AG04450 (cell line): ENCODE measurements at regions not wholly inside any gene's neighbourhood (a gene's known extent, or its start where the extent isn't known, plus 50 kb on each side); places are given as distances from the start of the nearest gene placed in this dataset.

Experiments used
- CTCF ChIA-PET: fragments of 300-600, 350-600 bp; formaldehyde crosslinking; extraction: SDS; loops from one replicate; lab custom pipeline; 2022; ENCODE audit warnings: antibody characterized with exemption, inconsistent platforms; lab: Charles Lee
- POLR2A ChIA-PET: fragments of 350-600 bp; formaldehyde crosslinking; extraction: SDS; loops from one replicate; lab custom pipeline; 2021; ENCODE audit warnings: antibody characterized with exemption, inconsistent platforms; lab: Yijun Ruan, JAX
- DNase-seq: peaks from one replicate; pipeline ENCODE4 v3.0.0-alpha.2; 2011; ENCODE audit warnings: low read depth, low spot score
- H3K27ac ChIP-seq: one replicate; pipeline ENCODE4 v1.5.1; 2012; ENCODE audit warnings: low read depth, low read length, control low read depth
- H3K27me3 ChIP-seq: one replicate; pipeline ENCODE4 v1.6.0; 2012; ENCODE audit warnings: low read length; ENCODE audit not compliant: control insufficient read depth, insufficient read depth
- H3K4me3 ChIP-seq: 2 replicates; pipeline ENCODE4 v1.5.1; 2011; ENCODE audit warnings: mild to moderate bottlenecking, low read depth, low read length, control low read depth
- H3K9me3 ChIP-seq: 2 replicates; pipeline ENCODE4 v1.5.1; 2012; ENCODE audit warnings: low read length; ENCODE audit not compliant: control insufficient read depth, insufficient read depth
- CTCF ChIP-seq: IDR thresholded peaks from 2 replicates; pipeline ENCODE4 v1.5.1; 2011; ENCODE audit warnings: low read depth, low read length, control low read depth, inconsistent platforms

- CTCF ChIA-PET: no interaction called here
- POLR2A ChIA-PET: no interaction called here
- no peaks in the 10 kb centered on the region for H3K9me3 ChIP-seq
- DNase-seq: no peak
- H3K27ac ChIP-seq: no peak overlapping the region
- TF ChIP-seq CTCF: no peak
- no peak overlapping the region for H3K4me3 ChIP-seq
- no peaks in the 10 kb centered on the region for H3K27me3 ChIP-seq
These were observed 807.4 kb upstream of the ADGRL2 start for GRCh38 chr1:80993154-80993980.

GRCh38 chr1:80989455-80989854 lies 811.3 kb upstream of the ADGRL2 start:
- no peaks in the 10 kb centered on the region for H3K9me3 ChIP-seq

GRCh38 chr1:80988926-80989325 lies 811.8 kb upstream of the ADGRL2 start:
- ChIA-PET CTCF (no interaction called here), POLR2A (no interaction called here)
- Histone ChIP-seq H3K27me3 (no peaks in the 10 kb centered on the region), H3K9me3 (no peaks in the 10 kb centered on the region), H3K27ac (no peak overlapping the region), H3K4me3 (no peak overlapping the region)
- no peak for DNase-seq
- TF ChIP-seq CTCF: no peak

More at GRCh38 chr1:80989455-80989854, 811.3 kb upstream of the ADGRL2 start:
- TF ChIP-seq CTCF: no peak
- no peak overlapping the region for H3K27ac ChIP-seq
- no peaks in the 10 kb centered on the region for H3K27me3 ChIP-seq
- CTCF ChIA-PET: no interaction called here
- DNase-seq: no peak
- no peak overlapping the region for H3K4me3 ChIP-seq
- POLR2A ChIA-PET: no interaction called here

- ChIA-PET POLR2A (no interaction called here), CTCF (no interaction called here)
- no peak for DNase-seq
These were observed 812.9 kb upstream of the ADGRL2 start for GRCh38 chr1:80987824-80988223.

More at GRCh38 chr1:80987824-80988223, 812.9 kb upstream of the ADGRL2 start:
- TF ChIP-seq CTCF: no peak
- no peak overlapping the region for H3K4me3 ChIP-seq
- H3K27me3 ChIP-seq: no peaks in the 10 kb centered on the region
- H3K27ac ChIP-seq: no peak overlapping the region
- H3K9me3 ChIP-seq: no peaks in the 10 kb centered on the region
